ENCODE measurements at regions not wholly inside any gene's neighbourhood (a gene's known extent, or its start where the extent isn't known, plus 50 kb on each side); places are given as distances from the start of the nearest gene placed in this dataset.

- peaks cover 0 to 5% (median 0%) of the 10 kb centered on the region in 11 donors for H3K9me3 Mint-ChIP-seq
- H3K27ac ChIP-seq (ENCODE audit: low read depth, low read length) = no peak overlapping the region
- H3K4me3 Mint-ChIP-seq = no peak overlapping the region
- intact Hi-C loops (cut with micrococcal nuclease) = no loop called here
- H3K4me1 Mint-ChIP-seq = no peaks in the 10 kb centered on the region
- no peak overlapping the region for H3K27ac Mint-ChIP-seq
- POLR2A ChIA-PET = no interaction called here
- no peaks in the 10 kb centered on the region for H3K4me1 ChIP-seq (ENCODE audit: control insufficient read depth in 2 of 2, insufficient read depth in 2 of 2, low read length in 2 of 2)
- DNase-seq (no peak), ATAC-seq (peak; percentile 32)
- CTCF ChIA-PET = no interaction called here
- H3K4me3 ChIP-seq (ENCODE audit: low read length) = no peak overlapping the region
- no peaks in the 10 kb centered on the region for H3K36me3 ChIP-seq (ENCODE audit: control insufficient read depth in 2 of 3, insufficient read depth in 3 of 3, low read length in 3 of 3)
- no peaks in the 10 kb centered on the region for H3K27me3 ChIP-seq (ENCODE audit: control insufficient read depth in 2 of 2, insufficient read depth in 2 of 2, low read length in 2 of 2)
- H3K9me3 ChIP-seq (ENCODE audit: control insufficient read depth in 2 of 3, low read length in 3 of 3) = no peaks in the 10 kb centered on the region
- peaks cover 0 to 6% (median 0%) of the 10 kb centered on the region in 5 donors for H3K27me3 Mint-ChIP-seq
- no peaks in the 10 kb centered on the region for H3K36me3 Mint-ChIP-seq
Measured at GRCh38 chr2:16900405-16901025, 234.9 kb upstream of the CYRIA start.

- Histone ChIP-seq H3K27me3 (ENCODE audit: control insufficient read depth in 2 of 2, insufficient read depth in 2 of 2, low read length in 2 of 2) (no peaks in the 10 kb centered on the region), H3K9me3 (ENCODE audit: control insufficient read depth in 2 of 3, low read length in 3 of 3) (no peaks in the 10 kb centered on the region), H3K4me3 (ENCODE audit: low read length) (no peak overlapping the region), H3K36me3 (ENCODE audit: control insufficient read depth in 2 of 3, insufficient read depth in 3 of 3, low read length in 3 of 3) (no peaks in the 10 kb centered on the region), H3K4me1 (ENCODE audit: control insufficient read depth in 2 of 2, insufficient read depth in 2 of 2, low read length in 2 of 2) (no peaks in the 10 kb centered on the region), H3K27ac (ENCODE audit: low read depth, low read length) (no peak overlapping the region)
- Mint-ChIP-seq H3K4me1 (no peaks in the 10 kb centered on the region), H3K27ac (no peak overlapping the region), H3K9me3 (peaks cover 0 to 5% (median 0%) of the 10 kb centered on the region in 11 donors), H3K36me3 (no peaks in the 10 kb centered on the region), H3K4me3 (no peak overlapping the region), H3K27me3 (peaks cover 0 to 6% (median 0%) of the 10 kb centered on the region in 5 donors)
- ChIA-PET CTCF (no interaction called here), POLR2A (no interaction called here)
- DNase-seq = no peak
- ATAC-seq = no peak
- intact Hi-C loops (cut with micrococcal nuclease) = no loop called here
Measured at GRCh38 chr2:16899958-16900357, 234.3 kb upstream of the CYRIA start.

- no peaks in the 10 kb centered on the region for H3K4me1 Mint-ChIP-seq
- intact Hi-C loops (cut with micrococcal nuclease) = no loop called here
- H3K9me3 ChIP-seq (ENCODE audit: control insufficient read depth in 2 of 3, low read length in 3 of 3) = no peaks in the 10 kb centered on the region
- ATAC-seq (no peak), DNase-seq (no peak)
- H3K27ac Mint-ChIP-seq = no peak overlapping the region
- H3K36me3 Mint-ChIP-seq = no peaks in the 10 kb centered on the region
- ChIA-PET POLR2A (no interaction called here), CTCF (no interaction called here)
- H3K4me3 Mint-ChIP-seq = no peak overlapping the region
- no peaks in the 10 kb centered on the region for H3K4me1 ChIP-seq (ENCODE audit: control insufficient read depth in 2 of 2, insufficient read depth in 2 of 2, low read length in 2 of 2)
- peaks cover 0 to 5% (median 0%) of the 10 kb centered on the region in 11 donors for H3K9me3 Mint-ChIP-seq
- no peak overlapping the region for H3K4me3 ChIP-seq (ENCODE audit: low read length)
- no peaks in the 10 kb centered on the region for H3K27me3 ChIP-seq (ENCODE audit: control insufficient read depth in 2 of 2, insufficient read depth in 2 of 2, low read length in 2 of 2)
- peaks cover 0 to 9% (median 0%) of the 10 kb centered on the region in 5 donors for H3K27me3 Mint-ChIP-seq
- no peaks in the 10 kb centered on the region for H3K36me3 ChIP-seq (ENCODE audit: control insufficient read depth in 2 of 3, insufficient read depth in 3 of 3, low read length in 3 of 3)
- no peak overlapping the region for H3K27ac ChIP-seq (ENCODE audit: low read depth, low read length)
Measured at GRCh38 chr2:16890081-16890480, 224.4 kb upstream of the CYRIA start.

- Histone ChIP-seq H3K36me3 (ENCODE audit: control insufficient read depth in 2 of 3, insufficient read depth in 3 of 3, low read length in 3 of 3) (no peaks in the 10 kb centered on the region), H3K27ac (ENCODE audit: low read depth, low read length) (no peak overlapping the region), H3K9me3 (ENCODE audit: control insufficient read depth in 2 of 3, low read length in 3 of 3) (no peaks in the 10 kb centered on the region), H3K27me3 (ENCODE audit: control insufficient read depth in 2 of 2, insufficient read depth in 2 of 2, low read length in 2 of 2) (no peaks in the 10 kb centered on the region), H3K4me3 (ENCODE audit: low read length) (no peak overlapping the region), H3K4me1 (ENCODE audit: control insufficient read depth in 2 of 2, insufficient read depth in 2 of 2, low read length in 2 of 2) (no peaks in the 10 kb centered on the region)
- Mint-ChIP-seq H3K9me3 (peaks cover 0 to 5% (median 0%) of the 10 kb centered on the region in 11 donors), H3K36me3 (no peaks in the 10 kb centered on the region), H3K27me3 (peaks cover 0 to 9% (median 0%) of the 10 kb centered on the region in 5 donors), H3K4me1 (no peaks in the 10 kb centered on the region), H3K27ac (no peak overlapping the region), H3K4me3 (no peak overlapping the region)
- no peak for DNase-seq
- ChIA-PET CTCF (no interaction called here), POLR2A (no interaction called here)
- ATAC-seq = no peak
- intact Hi-C loops (cut with micrococcal nuclease) = no loop called here
Measured at GRCh38 chr2:16885027-16885426, 219.4 kb upstream of the CYRIA start.

GRCh38 chr2:16882706-16883105, 217.1 kb upstream of the CYRIA start:
- ChIA-PET POLR2A (no interaction called here), CTCF (interaction anchor here (1.0 kb wide), 1 partner anchor 9 kb away, joined by 3 read pairs; no protein-coding TSS in a partner anchor)
- H3K36me3 Mint-ChIP-seq = no peaks in the 10 kb centered on the region
- H3K4me3 ChIP-seq (ENCODE audit: low read length) = no peak overlapping the region
- H3K27me3 ChIP-seq (ENCODE audit: control insufficient read depth in 2 of 2, insufficient read depth in 2 of 2, low read length in 2 of 2) = no peaks in the 10 kb centered on the region
- H3K4me3 Mint-ChIP-seq = no peak overlapping the region
- ATAC-seq (no peak), DNase-seq (no peak)
- H3K9me3 Mint-ChIP-seq = peaks cover 0 to 5% (median 0%) of the 10 kb centered on the region in 11 donors
- intact Hi-C loops (cut with micrococcal nuclease) = no loop called here
- H3K27ac Mint-ChIP-seq = peak overlapping the region in 1 of 9 donors; percentile 42
- H3K27ac ChIP-seq (ENCODE audit: low read depth, low read length) = no peak overlapping the region
- H3K36me3 ChIP-seq (ENCODE audit: control insufficient read depth in 2 of 3, insufficient read depth in 3 of 3, low read length in 3 of 3) = no peaks in the 10 kb centered on the region
- no peaks in the 10 kb centered on the region for H3K4me1 ChIP-seq (ENCODE audit: control insufficient read depth in 2 of 2, insufficient read depth in 2 of 2, low read length in 2 of 2)
- no peaks in the 10 kb centered on the region for H3K9me3 ChIP-seq (ENCODE audit: control insufficient read depth in 2 of 3, low read length in 3 of 3)
- peaks cover 0 to 4% (median 0%) of the 10 kb centered on the region in 5 donors for H3K27me3 Mint-ChIP-seq
- no peaks in the 10 kb centered on the region for H3K4me1 Mint-ChIP-seq

- H3K27me3 Mint-ChIP-seq = peaks cover 0 to 4% (median 0%) of the 10 kb centered on the region in 5 donors
- H3K9me3 ChIP-seq (ENCODE audit: control insufficient read depth in 2 of 3, low read length in 3 of 3) = no peaks in the 10 kb centered on the region
- no peaks in the 10 kb centered on the region for H3K4me1 ChIP-seq (ENCODE audit: control insufficient read depth in 2 of 2, insufficient read depth in 2 of 2, low read length in 2 of 2)
- H3K36me3 ChIP-seq (ENCODE audit: control insufficient read depth in 2 of 3, insufficient read depth in 3 of 3, low read length in 3 of 3) = no peaks in the 10 kb centered on the region
- intact Hi-C loops (cut with micrococcal nuclease) = no loop called here
- no peak overlapping the region for H3K4me3 ChIP-seq (ENCODE audit: low read length)
- H3K36me3 Mint-ChIP-seq = no peaks in the 10 kb centered on the region
- no peak overlapping the region for H3K4me3 Mint-ChIP-seq
- H3K9me3 Mint-ChIP-seq = peaks cover 0 to 5% (median 0%) of the 10 kb centered on the region in 11 donors
- no peak for DNase-seq
- ChIA-PET CTCF (no interaction called here), POLR2A (no interaction called here)
- no peak overlapping the region for H3K27ac ChIP-seq (ENCODE audit: low read depth, low read length)
- H3K27me3 ChIP-seq (ENCODE audit: control insufficient read depth in 2 of 2, insufficient read depth in 2 of 2, low read length in 2 of 2) = no peaks in the 10 kb centered on the region
- ATAC-seq = no peak
- no peaks in the 10 kb centered on the region for H3K4me1 Mint-ChIP-seq
- H3K27ac Mint-ChIP-seq = no peak overlapping the region
Measured at GRCh38 chr2:16881122-16881521, 215.5 kb upstream of the CYRIA start.

- H3K36me3 Mint-ChIP-seq = no peaks in the 10 kb centered on the region
- peaks cover 0 to 4% (median 0%) of the 10 kb centered on the region in 5 donors for H3K27me3 Mint-ChIP-seq
Measured at GRCh38 chr2:16871411-16871810, 205.8 kb upstream of the CYRIA start.

More at GRCh38 chr2:16871411-16871810, 205.8 kb upstream of the CYRIA start:
- peaks cover 0 to 6% (median 0%) of the 10 kb centered on the region in 11 donors for H3K9me3 Mint-ChIP-seq
- POLR2A ChIA-PET = no interaction called here
- H3K4me1 Mint-ChIP-seq = no peaks in the 10 kb centered on the region
- no peaks in the 10 kb centered on the region for H3K27me3 ChIP-seq (ENCODE audit: control insufficient read depth in 2 of 2, insufficient read depth in 2 of 2, low read length in 2 of 2)
- intact Hi-C loops (cut with micrococcal nuclease) = no loop called here
- H3K4me3 ChIP-seq (ENCODE audit: low read length) = no peak overlapping the region
- H3K9me3 ChIP-seq (ENCODE audit: control insufficient read depth in 2 of 3, low read length in 3 of 3) = no peaks in the 10 kb centered on the region
- no peak overlapping the region for H3K4me3 Mint-ChIP-seq
- H3K27ac Mint-ChIP-seq = no peak overlapping the region
- no peak for DNase-seq
- no peak for ATAC-seq
- no peaks in the 10 kb centered on the region for H3K36me3 ChIP-seq (ENCODE audit: control insufficient read depth in 2 of 3, insufficient read depth in 3 of 3, low read length in 3 of 3)
- H3K27ac ChIP-seq (ENCODE audit: low read depth, low read length) = no peak overlapping the region
- H3K4me1 ChIP-seq (ENCODE audit: control insufficient read depth in 2 of 2, insufficient read depth in 2 of 2, low read length in 2 of 2) = no peaks in the 10 kb centered on the region
- CTCF ChIA-PET = no interaction called here

Measured in naive thymus-derived CD4-positive, alpha-beta T cell (primary cell).